ENCODE measurements at regions not wholly inside any gene's neighbourhood (a gene's known extent, or its start where the extent isn't known, plus 50 kb on each side); places are given as distances from the start of the nearest gene placed in this dataset.
"Not testable (repeated sequence)": the region's sequence is repeated elsewhere in the genome, so short reads cannot be mapped to it uniquely, and the experiment has no call there.

DNA sequence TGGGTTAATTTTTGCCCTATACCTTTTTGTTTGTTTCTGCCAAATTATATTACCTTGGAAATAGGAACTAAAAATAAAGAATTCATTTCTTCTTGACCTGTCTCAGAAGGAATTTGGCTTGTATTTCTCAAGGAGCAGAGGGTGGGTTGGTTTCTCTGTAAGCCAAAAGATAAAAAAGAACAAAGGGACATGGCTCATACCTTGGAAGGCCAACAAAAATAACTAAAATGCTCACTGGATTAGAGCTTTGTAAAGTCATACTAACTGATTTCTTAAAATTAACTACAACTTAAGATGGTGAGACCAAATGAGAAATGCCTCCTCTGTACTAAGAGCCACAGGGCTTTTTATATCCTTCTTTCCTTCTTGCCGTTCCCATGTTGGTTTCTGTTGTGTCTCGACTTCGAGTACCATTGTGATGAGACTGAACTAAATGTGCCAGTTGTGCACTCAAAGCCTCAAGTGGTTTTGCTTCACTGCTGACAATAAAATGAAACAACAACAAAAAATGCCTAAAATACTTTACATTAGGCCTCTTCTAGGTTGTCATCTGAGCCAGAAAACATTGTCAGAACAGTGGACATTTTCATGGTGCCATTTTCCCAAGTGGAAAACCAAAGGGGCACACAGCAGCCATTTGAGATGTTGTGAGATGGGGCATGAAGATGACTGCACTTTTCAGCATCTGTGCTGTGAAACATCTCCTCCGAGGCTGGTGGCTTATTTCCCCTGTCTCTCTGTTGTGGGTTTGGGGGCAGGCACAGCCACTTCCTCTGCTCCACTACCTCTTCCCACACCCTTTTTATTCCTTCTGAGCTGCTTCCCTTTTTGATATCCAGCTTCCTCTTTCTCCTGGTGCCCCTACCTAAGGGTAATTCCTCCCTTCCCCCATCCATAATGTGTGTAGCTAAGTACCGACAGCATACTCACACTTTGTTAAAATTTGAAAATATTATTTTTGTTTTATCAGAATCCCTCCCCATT, 51.8 kb upstream of the AGR3 start:
- peak; percentile 53 for DNase-seq
- no peaks in the 10 kb centered on the region for H3K27me3 ChIP-seq (ENCODE audit: control insufficient read depth, insufficient read depth, low read length)
- no peaks in the 10 kb centered on the region for H3K9me3 ChIP-seq (replicated peaks; ENCODE audit: control insufficient read depth, low read depth, low read length)
- WGBS (ENCODE audit: insufficient coverage): 85% methylated on average over 3 of the region's 5 CpGs
- no peak overlapping the region for H3K4me3 ChIP-seq (ENCODE audit: low read length)
- H3K36me3 ChIP-seq (ENCODE audit: control insufficient read depth, insufficient read depth, low read length): no peaks in the 10 kb centered on the region
- no peak overlapping the region for H3K27ac ChIP-seq (ENCODE audit: low read length)
- H3K4me1 ChIP-seq (ENCODE audit: control insufficient read depth, insufficient read depth, low read length): no peaks in the 10 kb centered on the region

GRCh38 chr7:16934722-16935340, 53.0 kb upstream of the AGR3 start:
- DNase-seq: no peak
- 94% methylated on average over 2 of the region's 6 CpGs for WGBS (ENCODE audit: insufficient coverage)
- H3K4me1 ChIP-seq (ENCODE audit: control insufficient read depth, insufficient read depth, low read length): no peaks in the 10 kb centered on the region
- no peak overlapping the region for H3K4me3 ChIP-seq (ENCODE audit: low read length)
- H3K27me3 ChIP-seq (ENCODE audit: control insufficient read depth, insufficient read depth, low read length): no peaks in the 10 kb centered on the region
- H3K9me3 ChIP-seq (replicated peaks; ENCODE audit: control insufficient read depth, low read depth, low read length): no peaks in the 10 kb centered on the region
- no peak overlapping the region for H3K27ac ChIP-seq (ENCODE audit: low read length)
- H3K36me3 ChIP-seq (ENCODE audit: control insufficient read depth, insufficient read depth, low read length): no peaks in the 10 kb centered on the region

- DNase-seq: no peak
- WGBS (ENCODE audit: insufficient coverage): no CpG with 5 or more reads among the region's 1 CpG
- Histone ChIP-seq H3K4me1 (ENCODE audit: control insufficient read depth, insufficient read depth, low read length) (no peaks in the 10 kb centered on the region), H3K36me3 (ENCODE audit: control insufficient read depth, insufficient read depth, low read length) (no peaks in the 10 kb centered on the region), H3K4me3 (ENCODE audit: low read length) (no peak overlapping the region), H3K27ac (ENCODE audit: low read length) (no peak overlapping the region), H3K9me3 (replicated peaks; ENCODE audit: control insufficient read depth, low read depth, low read length) (no peaks in the 10 kb centered on the region), H3K27me3 (ENCODE audit: control insufficient read depth, insufficient read depth, low read length) (no peaks in the 10 kb centered on the region)
Measured at GRCh38 chr7:16935341-16935735, 53.6 kb upstream of the AGR3 start.

- Histone ChIP-seq H3K27me3 (ENCODE audit: control insufficient read depth, insufficient read depth, low read length) (no peaks in the 10 kb centered on the region), H3K9me3 (replicated peaks; ENCODE audit: control insufficient read depth, low read depth, low read length) (no peaks in the 10 kb centered on the region), H3K36me3 (ENCODE audit: control insufficient read depth, insufficient read depth, low read length) (no peaks in the 10 kb centered on the region), H3K4me3 (ENCODE audit: low read length) (no peak overlapping the region), H3K4me1 (ENCODE audit: control insufficient read depth, insufficient read depth, low read length) (no peaks in the 10 kb centered on the region), H3K27ac (ENCODE audit: low read length) (no peak overlapping the region)
- DNase-seq: no peak
- 80% methylated on average over 1 of the region's 4 CpGs for WGBS (ENCODE audit: insufficient coverage)
Measured at GRCh38 chr7:16936626-16937422, 55.0 kb upstream of the AGR3 start.

- Histone ChIP-seq H3K4me1 (ENCODE audit: control insufficient read depth, insufficient read depth, low read length) (no peaks in the 10 kb centered on the region), H3K36me3 (ENCODE audit: control insufficient read depth, insufficient read depth, low read length) (no peaks in the 10 kb centered on the region), H3K27ac (ENCODE audit: low read length) (no peak overlapping the region), H3K4me3 (ENCODE audit: low read length) (no peak overlapping the region), H3K27me3 (ENCODE audit: control insufficient read depth, insufficient read depth, low read length) (no peaks in the 10 kb centered on the region), H3K9me3 (replicated peaks; ENCODE audit: control insufficient read depth, low read depth, low read length) (peaks cover 2% of the 10 kb centered on the region)
- DNase-seq: no peak
Measured at GRCh38 chr7:16939161-16939560, 57.4 kb upstream of the AGR3 start.

- no peak overlapping the region for H3K4me3 ChIP-seq (ENCODE audit: low read length)
- no peaks in the 10 kb centered on the region for H3K27me3 ChIP-seq (ENCODE audit: control insufficient read depth, insufficient read depth, low read length)
- no peak for DNase-seq
- peaks cover 2% of the 10 kb centered on the region for H3K9me3 ChIP-seq (replicated peaks; ENCODE audit: control insufficient read depth, low read depth, low read length)
- H3K4me1 ChIP-seq (ENCODE audit: control insufficient read depth, insufficient read depth, low read length): no peaks in the 10 kb centered on the region
- no peak overlapping the region for H3K27ac ChIP-seq (ENCODE audit: low read length)
- H3K36me3 ChIP-seq (ENCODE audit: control insufficient read depth, insufficient read depth, low read length): no peaks in the 10 kb centered on the region
Measured at GRCh38 chr7:16940776-16941175, 59.0 kb upstream of the AGR3 start.

DNA sequence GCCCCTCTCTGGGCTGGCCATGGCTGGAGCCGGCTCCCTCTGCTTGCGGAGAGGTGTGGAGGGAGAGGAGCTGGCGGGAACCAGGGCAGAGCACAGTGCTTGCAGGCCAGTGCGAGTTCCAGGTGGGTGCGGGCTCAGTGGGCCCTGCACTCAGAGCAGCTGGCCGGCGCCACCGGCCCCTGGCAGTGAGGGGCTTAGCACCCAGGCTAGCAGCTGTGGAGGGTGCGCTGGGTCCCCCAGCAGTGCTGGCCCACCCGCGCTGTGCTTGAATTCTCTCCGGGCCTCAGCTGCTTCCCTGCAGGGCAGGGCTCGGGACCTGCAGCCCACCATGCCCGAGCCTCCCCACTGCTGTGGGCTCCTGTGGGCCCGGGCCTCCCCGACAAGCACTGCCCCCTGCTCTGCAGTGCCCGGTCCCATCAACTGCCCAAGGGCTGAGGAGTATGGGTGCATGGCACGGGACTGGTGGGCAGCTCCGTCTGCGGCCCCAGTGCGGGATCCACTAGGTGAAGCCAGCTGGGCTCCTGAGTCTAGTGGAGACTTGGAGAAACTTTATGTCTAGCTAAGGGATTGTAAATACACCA, 61.2 kb upstream of the AGR3 start:
- H3K36me3 ChIP-seq (ENCODE audit: control insufficient read depth, insufficient read depth, low read length): no peaks in the 10 kb centered on the region
- peaks cover 3% of the 10 kb centered on the region for H3K9me3 ChIP-seq (replicated peaks; ENCODE audit: control insufficient read depth, low read depth, low read length)
- H3K4me1 ChIP-seq (ENCODE audit: control insufficient read depth, insufficient read depth, low read length): no peaks in the 10 kb centered on the region
- H3K4me3 ChIP-seq (ENCODE audit: low read length): no peak overlapping the region
- H3K27me3 ChIP-seq (ENCODE audit: control insufficient read depth, insufficient read depth, low read length): no peaks in the 10 kb centered on the region
- no peak overlapping the region for H3K27ac ChIP-seq (ENCODE audit: low read length)
- DNase-seq: no peak
- 89% methylated on average over 17 of the region's 21 CpGs for WGBS (ENCODE audit: insufficient coverage)

GRCh38 chr7:16944936-16945335, 63.2 kb upstream of the AGR3 start:
- Histone ChIP-seq H3K27me3 (ENCODE audit: control insufficient read depth, insufficient read depth, low read length) (no peaks in the 10 kb centered on the region), H3K4me3 (ENCODE audit: low read length) (no peak overlapping the region), H3K9me3 (replicated peaks; ENCODE audit: control insufficient read depth, low read depth, low read length) (peaks cover 6% of the 10 kb centered on the region), H3K27ac (ENCODE audit: low read length) (no peak overlapping the region), H3K36me3 (ENCODE audit: control insufficient read depth, insufficient read depth, low read length) (no peaks in the 10 kb centered on the region), H3K4me1 (ENCODE audit: control insufficient read depth, insufficient read depth, low read length) (no peaks in the 10 kb centered on the region)
- no peak for DNase-seq
- WGBS (ENCODE audit: insufficient coverage): no CpG with 5 or more reads among the region's 1 CpG

DNA sequence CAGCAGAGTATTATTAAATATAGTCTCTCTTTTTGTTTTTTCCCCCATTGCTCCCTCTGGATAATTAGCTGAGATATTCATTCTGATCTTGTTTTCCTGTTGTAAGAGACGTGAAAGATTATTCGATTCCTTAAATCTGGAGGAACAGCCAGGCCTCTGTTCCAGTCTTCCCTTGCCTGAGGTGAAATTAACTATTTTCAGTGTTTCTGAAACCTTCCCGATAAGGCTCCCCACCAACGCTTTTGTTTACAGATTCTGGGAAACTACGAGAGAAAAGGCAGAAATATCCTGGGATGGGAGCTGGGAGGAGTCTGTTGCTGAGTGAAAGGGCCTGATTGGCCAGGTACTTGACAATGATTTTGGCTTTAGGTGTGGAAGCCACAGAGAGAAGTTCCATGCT, 63.6 kb upstream of the AGR3 start:
- no peaks in the 10 kb centered on the region for H3K4me1 ChIP-seq (ENCODE audit: control insufficient read depth, insufficient read depth, low read length)
- no peaks in the 10 kb centered on the region for H3K27me3 ChIP-seq (ENCODE audit: control insufficient read depth, insufficient read depth, low read length)
- H3K9me3 ChIP-seq (replicated peaks; ENCODE audit: control insufficient read depth, low read depth, low read length): peaks cover 6% of the 10 kb centered on the region
- WGBS (ENCODE audit: insufficient coverage): 84% methylated on average over 4 of the region's 5 CpGs
- no peak overlapping the region for H3K27ac ChIP-seq (ENCODE audit: low read length)
- DNase-seq: no peak
- no peaks in the 10 kb centered on the region for H3K36me3 ChIP-seq (ENCODE audit: control insufficient read depth, insufficient read depth, low read length)
- H3K4me3 ChIP-seq (ENCODE audit: low read length): no peak overlapping the region

- WGBS (ENCODE audit: insufficient coverage): 78% methylated on average over 2 of the region's 4 CpGs
Measured at GRCh38 chr7:16948110-16948509, 66.3 kb upstream of the AGR3 start.

More at GRCh38 chr7:16948110-16948509, 66.3 kb upstream of the AGR3 start:
- not testable (repeated sequence) for H3K27ac ChIP-seq (ENCODE audit: low read length); DNase-seq; H3K36me3 ChIP-seq (ENCODE audit: control insufficient read depth, insufficient read depth, low read length); H3K4me1 ChIP-seq (ENCODE audit: control insufficient read depth, insufficient read depth, low read length); H3K27me3 ChIP-seq (ENCODE audit: control insufficient read depth, insufficient read depth, low read length); H3K9me3 ChIP-seq (replicated peaks; ENCODE audit: control insufficient read depth, low read depth, low read length); H3K4me3 ChIP-seq (ENCODE audit: low read length)
